ENCODE measurements at regions not wholly inside any gene's neighbourhood (a gene's known extent, or its start where the extent isn't known, plus 50 kb on each side); places are given as distances from the start of the nearest gene placed in this dataset.

GRCh38 chr1:214993419-214993818, 89.1 kb upstream of the KCNK2 start:
- TF ChIP-seq CTCF (conservative IDR thresholded peaks at IDR 0.05; ENCODE audit: low read depth, low read length) = no peak
- no peak for TF ChIP-seq EZH2 (IDR thresholded peaks at IDR 0.05; ENCODE audit: borderline replicate concordance, low read depth, low read length, poor library complexity, severe bottlenecking)
